ENCODE measurements at regions not wholly inside any gene's neighbourhood (a gene's known extent, or its start where the extent isn't known, plus 50 kb on each side); places are given as distances from the start of the nearest gene placed in this dataset.

GRCh38 chr18:42168487-42168886 lies 213.5 kb downstream of the PIK3C3 start:
- peaks cover 2% of the 10 kb centered on the region for H3K27me3 ChIP-seq (replicated peaks; ENCODE audit: insufficient read depth)
- no peaks in the 10 kb centered on the region for H3K9me3 ChIP-seq
- H3K36me3 ChIP-seq: no peaks in the 10 kb centered on the region
- no peak overlapping the region for H3K27ac ChIP-seq
- TF ChIP-seq POLR2AphosphoS5 (IDR thresholded peaks at IDR 0.05): no peak
- no peak for TF ChIP-seq CTCF (IDR thresholded peaks at IDR 0.05)
- 75% methylated on average over 2 of the region's 2 CpGs for WGBS
- H3K4me1 ChIP-seq (replicated peaks): no peaks in the 10 kb centered on the region
- intact Hi-C loops (cut with DNase I): no loop called here
- no peak for DNase-seq (ENCODE audit: low spot score)
- H3K4me3 ChIP-seq: no peak overlapping the region

GRCh38 chr18:42168907-42169306 lies 213.9 kb downstream of the PIK3C3 start:
- H3K4me3 ChIP-seq: no peak overlapping the region
- TF ChIP-seq POLR2A (IDR thresholded peaks at IDR 0.05) (no peak), POLR2AphosphoS5 (IDR thresholded peaks at IDR 0.05) (no peak), CTCF (IDR thresholded peaks at IDR 0.05) (no peak)
- DNase-seq (ENCODE audit: low spot score): no peak
- H3K27me3 ChIP-seq (replicated peaks; ENCODE audit: insufficient read depth): peaks cover 2% of the 10 kb centered on the region
- H3K27ac ChIP-seq: no peak overlapping the region
- no peaks in the 10 kb centered on the region for H3K36me3 ChIP-seq
- H3K4me1 ChIP-seq (replicated peaks): no peaks in the 10 kb centered on the region
- intact Hi-C loops (cut with DNase I): no loop called here
- H3K9me3 ChIP-seq: no peaks in the 10 kb centered on the region
- WGBS: 33% methylated on average over 3 of the region's 3 CpGs

- H3K4me3 ChIP-seq: no peak overlapping the region
- H3K27ac ChIP-seq: no peak overlapping the region
- intact Hi-C loops (cut with DNase I): no loop called here
- H3K27me3 ChIP-seq (replicated peaks; ENCODE audit: insufficient read depth): no peaks in the 10 kb centered on the region
- 94% methylated on average over 1 of the region's 1 CpG for WGBS
- H3K9me3 ChIP-seq: no peaks in the 10 kb centered on the region
- TF ChIP-seq CTCF (IDR thresholded peaks at IDR 0.05): no peak
- DNase-seq (ENCODE audit: low spot score): no peak
- H3K36me3 ChIP-seq: no peaks in the 10 kb centered on the region
- no peaks in the 10 kb centered on the region for H3K4me1 ChIP-seq (replicated peaks)
These were observed 219.9 kb downstream of the PIK3C3 start for GRCh38 chr18:42174909-42175308.

- Histone ChIP-seq H3K4me3 (no peak overlapping the region), H3K36me3 (no peaks in the 10 kb centered on the region), H3K9me3 (no peaks in the 10 kb centered on the region), H3K27me3 (replicated peaks; ENCODE audit: insufficient read depth) (no peaks in the 10 kb centered on the region), H3K27ac (no peak overlapping the region), H3K4me1 (replicated peaks) (no peaks in the 10 kb centered on the region)
- intact Hi-C loops (cut with DNase I): no loop called here
- no peak for DNase-seq (ENCODE audit: low spot score)
- 86% methylated on average over 3 of the region's 3 CpGs for WGBS
- TF ChIP-seq POLR2A (IDR thresholded peaks at IDR 0.05): no peak
- no peak for TF ChIP-seq CTCF (IDR thresholded peaks at IDR 0.05)
- no peak for TF ChIP-seq POLR2AphosphoS5 (IDR thresholded peaks at IDR 0.05)
These were observed 221.6 kb downstream of the PIK3C3 start for GRCh38 chr18:42176599-42176998.

GRCh38 chr18:42177390-42177789 lies 222.4 kb downstream of the PIK3C3 start:
- TF ChIP-seq POLR2AphosphoS5 (IDR thresholded peaks at IDR 0.05) (no peak), CTCF (IDR thresholded peaks at IDR 0.05) (no peak), POLR2A (IDR thresholded peaks at IDR 0.05) (no peak)
- intact Hi-C loops (cut with DNase I): no loop called here

More at GRCh38 chr18:42177390-42177789, 222.4 kb downstream of the PIK3C3 start:
- DNase-seq (ENCODE audit: low spot score): no peak
- Histone ChIP-seq H3K4me3 (no peak overlapping the region), H3K4me1 (replicated peaks) (no peaks in the 10 kb centered on the region), H3K27ac (no peak overlapping the region), H3K27me3 (replicated peaks; ENCODE audit: insufficient read depth) (no peaks in the 10 kb centered on the region), H3K36me3 (no peaks in the 10 kb centered on the region), H3K9me3 (no peaks in the 10 kb centered on the region)
- WGBS: 84% methylated on average over 1 of the region's 1 CpG
